ENCODE measurements at regions not wholly inside any gene's neighbourhood (a gene's known extent, or its start where the extent isn't known, plus 50 kb on each side); places are given as distances from the start of the nearest gene placed in this dataset.

DNA sequence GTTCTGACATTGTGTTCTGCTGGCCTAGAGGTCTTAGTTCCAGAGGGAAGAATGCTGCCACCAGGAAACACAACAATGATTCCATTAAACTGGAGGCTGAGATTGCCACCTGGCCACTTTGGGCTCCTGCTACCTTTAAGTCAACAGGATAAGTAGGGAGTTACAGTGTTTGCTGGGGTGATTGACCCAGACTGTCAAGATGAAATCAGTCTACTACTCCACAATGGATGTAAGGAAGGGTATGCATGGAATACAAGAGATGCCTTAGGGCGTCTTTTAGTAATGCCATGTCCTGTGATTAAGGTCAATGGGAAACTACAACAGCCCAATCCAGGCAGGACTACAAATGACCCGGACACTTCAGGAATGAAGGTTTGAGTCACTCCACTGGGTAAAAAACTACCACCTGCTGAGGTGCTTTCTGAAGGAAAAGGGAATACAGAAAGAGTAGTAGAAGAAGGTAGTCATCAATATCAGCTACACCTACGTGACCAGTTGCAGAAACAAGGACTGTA is 852.6 kb downstream of the LRFN5 start:
- TF ChIP-seq, protein P1, sequence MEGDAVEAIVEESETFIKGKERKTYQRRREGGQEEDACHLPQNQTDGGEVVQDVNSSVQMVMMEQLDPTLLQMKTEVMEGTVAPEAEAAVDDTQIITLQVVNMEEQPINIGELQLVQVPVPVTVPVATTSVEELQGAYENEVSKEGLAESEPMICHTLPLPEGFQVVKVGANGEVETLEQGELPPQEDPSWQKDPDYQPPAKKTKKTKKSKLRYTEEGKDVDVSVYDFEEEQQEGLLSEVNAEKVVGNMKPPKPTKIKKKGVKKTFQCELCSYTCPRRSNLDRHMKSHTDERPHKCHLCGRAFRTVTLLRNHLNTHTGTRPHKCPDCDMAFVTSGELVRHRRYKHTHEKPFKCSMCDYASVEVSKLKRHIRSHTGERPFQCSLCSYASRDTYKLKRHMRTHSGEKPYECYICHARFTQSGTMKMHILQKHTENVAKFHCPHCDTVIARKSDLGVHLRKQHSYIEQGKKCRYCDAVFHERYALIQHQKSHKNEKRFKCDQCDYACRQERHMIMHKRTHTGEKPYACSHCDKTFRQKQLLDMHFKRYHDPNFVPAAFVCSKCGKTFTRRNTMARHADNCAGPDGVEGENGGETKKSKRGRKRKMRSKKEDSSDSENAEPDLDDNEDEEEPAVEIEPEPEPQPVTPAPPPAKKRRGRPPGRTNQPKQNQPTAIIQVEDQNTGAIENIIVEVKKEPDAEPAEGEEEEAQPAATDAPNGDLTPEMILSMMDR (IDR thresholded peaks at IDR 0.05), result no peak
- intact Hi-C loops (cut with DNase I), result no loop called here
- DNase-seq (no peak), FAIRE-seq (no peak), ATAC-seq (no peak)
- no peaks in the 10 kb centered on the region for H3K27me3 ChIP-seq
- 74 to 82% methylated on average over 3 of the region's 3 CpGs for WGBS, 2 donors
- H3K4me1 ChIP-seq, result no peaks in the 10 kb centered on the region
- H3K27ac ChIP-seq, result no peak overlapping the region
- no peaks in the 10 kb centered on the region for H3K36me3 ChIP-seq
- no peaks in the 10 kb centered on the region for H3K9me3 ChIP-seq
- H3K4me3 ChIP-seq, result no peak overlapping the region

DNA sequence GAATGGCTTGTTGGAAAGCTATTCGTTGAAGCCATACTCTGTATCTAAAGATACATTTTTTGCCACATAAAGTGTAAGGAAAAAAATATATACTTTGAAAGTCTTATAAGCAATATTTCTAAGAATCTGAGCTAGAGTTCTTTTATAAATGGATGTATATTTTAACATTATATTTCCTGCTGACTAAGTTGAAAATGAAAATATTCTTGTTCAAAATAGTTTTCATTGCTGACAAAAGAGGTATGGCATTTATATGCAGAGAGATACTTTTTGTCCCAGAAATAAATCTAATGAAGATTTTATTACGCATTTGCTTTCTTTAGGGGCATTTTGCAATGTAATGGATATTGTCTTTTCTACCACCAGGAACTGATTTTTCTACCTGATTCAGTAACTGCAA is 834.9 kb downstream of the LRFN5 start:
- ATAC-seq (no peak), FAIRE-seq (no peak), DNase-seq (no peak)
- TF ChIP-seq, protein P1 (IDR thresholded peaks at IDR 0.05), result no peak
- 44 to 64% methylated on average over 2 of the region's 2 CpGs for WGBS, 2 donors
- H3K27me3 ChIP-seq, result no peaks in the 10 kb centered on the region
- intact Hi-C loops (cut with DNase I), result no loop called here
- no peaks in the 10 kb centered on the region for H3K9me3 ChIP-seq
- no peak overlapping the region for H3K4me3 ChIP-seq
- H3K36me3 ChIP-seq, result no peaks in the 10 kb centered on the region
- no peaks in the 10 kb centered on the region for H3K4me1 ChIP-seq
- no peak overlapping the region for H3K27ac ChIP-seq

DNA sequence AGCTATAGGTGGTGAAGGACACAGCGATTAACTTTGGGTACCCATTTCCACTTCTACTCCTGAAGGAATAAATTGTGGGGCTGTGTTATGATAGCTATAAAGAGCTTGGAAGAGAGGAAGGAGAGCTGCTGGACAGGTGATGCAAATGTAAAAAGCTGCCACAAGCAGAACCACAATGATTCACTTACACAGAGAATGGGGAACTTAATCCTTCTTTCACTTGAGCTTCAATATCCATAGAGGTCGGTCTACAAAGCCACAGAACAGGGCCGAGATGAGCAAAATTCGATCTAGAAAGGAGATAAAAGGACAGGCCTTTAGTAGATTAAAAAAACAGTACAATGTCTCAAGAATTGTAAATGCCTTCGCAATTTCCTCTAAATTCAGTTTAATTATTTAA is 831.1 kb downstream of the LRFN5 start:
- no peaks in the 10 kb centered on the region for H3K9me3 ChIP-seq
- no peaks in the 10 kb centered on the region for H3K4me1 ChIP-seq
- no peaks in the 10 kb centered on the region for H3K36me3 ChIP-seq
- no peak for FAIRE-seq
- TF ChIP-seq, protein P1 (IDR thresholded peaks at IDR 0.05), result no peak
- no peaks in the 10 kb centered on the region for H3K27me3 ChIP-seq
- DNase-seq, result no peak
- H3K4me3 ChIP-seq, result no peak overlapping the region
- intact Hi-C loops (cut with DNase I), result no loop called here
- no peak for ATAC-seq
- H3K27ac ChIP-seq, result no peak overlapping the region
- WGBS, 2 donors, result 63 to 74% methylated on average over 5 of the region's 5 CpGs

DNA sequence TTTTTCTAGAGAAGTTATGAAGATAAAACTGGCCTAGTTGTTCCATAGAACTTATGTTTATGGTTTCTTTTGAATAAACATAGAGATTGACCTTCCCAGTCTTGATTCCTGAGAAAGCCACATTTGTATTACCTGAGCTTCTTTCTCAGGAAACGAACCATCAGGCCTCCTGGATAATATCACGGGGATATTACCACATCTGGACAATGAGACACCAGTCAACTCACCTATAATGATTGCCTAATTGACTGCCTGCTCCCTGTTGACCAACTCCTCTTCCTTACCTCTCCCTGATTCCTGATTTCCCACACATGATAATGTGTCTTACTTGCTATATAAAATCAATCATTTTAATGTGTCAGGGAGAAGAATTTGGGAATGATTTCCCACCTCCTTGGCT is 822.7 kb downstream of the LRFN5 start:
- 15 to 28% methylated on average over 2 of the region's 2 CpGs for WGBS, 2 donors
- H3K27ac ChIP-seq, result no peak overlapping the region
- no peaks in the 10 kb centered on the region for H3K27me3 ChIP-seq
- H3K4me1 ChIP-seq, result no peaks in the 10 kb centered on the region
- H3K36me3 ChIP-seq, result no peaks in the 10 kb centered on the region
- H3K4me3 ChIP-seq, result no peak overlapping the region
- TF ChIP-seq, protein P1 (IDR thresholded peaks at IDR 0.05), result no peak
- no peak for FAIRE-seq
- no peak for ATAC-seq
- intact Hi-C loops (cut with DNase I), result no loop called here
- H3K9me3 ChIP-seq, result no peaks in the 10 kb centered on the region
- DNase-seq, result no peak

DNA sequence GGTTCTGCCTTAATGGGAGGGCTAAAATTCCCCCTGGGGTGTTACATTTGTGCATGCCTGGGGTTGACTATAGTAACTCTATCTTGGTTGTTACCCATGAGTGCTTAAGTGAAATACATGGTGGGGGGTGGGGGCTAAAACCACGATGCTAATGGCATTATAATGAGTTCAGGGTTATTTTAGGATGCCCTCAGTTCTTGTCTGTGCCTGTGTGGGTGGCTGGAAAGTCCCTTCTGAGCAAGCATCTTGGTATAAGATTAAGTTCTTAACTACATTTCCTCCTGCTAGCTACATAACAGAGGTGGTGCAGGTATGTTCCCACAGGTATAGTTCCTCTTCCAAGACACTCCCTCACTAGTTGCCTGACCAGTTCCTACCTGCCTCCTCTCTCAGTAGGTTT is 822.3 kb downstream of the LRFN5 start:
- no peak for DNase-seq

More for the DNA sequence above, 822.3 kb downstream of the LRFN5 start:
- no peaks in the 10 kb centered on the region for H3K36me3 ChIP-seq
- no peak for ATAC-seq
- H3K9me3 ChIP-seq, result no peaks in the 10 kb centered on the region
- TF ChIP-seq, protein P1 (IDR thresholded peaks at IDR 0.05), result no peak
- H3K4me3 ChIP-seq, result no peak overlapping the region
- intact Hi-C loops (cut with DNase I), result no loop called here
- no peaks in the 10 kb centered on the region for H3K27me3 ChIP-seq
- H3K27ac ChIP-seq, result no peak overlapping the region
- H3K4me1 ChIP-seq, result no peaks in the 10 kb centered on the region
- no peak for FAIRE-seq
- 8 to 29% methylated on average over 1 of the region's 1 CpG for WGBS, 2 donors

Data from pancreas (tissue), 10 donors.